ENCODE measurements at regions not wholly inside any gene's neighbourhood (a gene's known extent, or its start where the extent isn't known, plus 50 kb on each side); places are given as distances from the start of the nearest gene placed in this dataset.

GRCh38 chr6:145238787-145239186, 496.5 kb downstream of the EPM2A start:
- TF ChIP-seq EGR1 (IDR thresholded peaks at IDR 0.05) (no peak), NFIC (IDR thresholded peaks at IDR 0.05) (no peak), TEAD4 (IDR thresholded peaks at IDR 0.05) (no peak), CREB1 (IDR thresholded peaks at IDR 0.05; ENCODE audit: low read depth) (no peak), USF1 (IDR thresholded peaks at IDR 0.05) (no peak), RAD21 (IDR thresholded peaks at IDR 0.05; ENCODE audit: low read depth) (no peak), FOXM1 (IDR thresholded peaks at IDR 0.05; ENCODE audit: borderline replicate concordance, low read depth) (no peak), TAF1 (IDR thresholded peaks at IDR 0.05; ENCODE audit: low read depth) (no peak), MAX (IDR thresholded peaks at IDR 0.05) (no peak), TCF12 (IDR thresholded peaks at IDR 0.05; ENCODE audit: low read depth) (no peak)

DNA sequence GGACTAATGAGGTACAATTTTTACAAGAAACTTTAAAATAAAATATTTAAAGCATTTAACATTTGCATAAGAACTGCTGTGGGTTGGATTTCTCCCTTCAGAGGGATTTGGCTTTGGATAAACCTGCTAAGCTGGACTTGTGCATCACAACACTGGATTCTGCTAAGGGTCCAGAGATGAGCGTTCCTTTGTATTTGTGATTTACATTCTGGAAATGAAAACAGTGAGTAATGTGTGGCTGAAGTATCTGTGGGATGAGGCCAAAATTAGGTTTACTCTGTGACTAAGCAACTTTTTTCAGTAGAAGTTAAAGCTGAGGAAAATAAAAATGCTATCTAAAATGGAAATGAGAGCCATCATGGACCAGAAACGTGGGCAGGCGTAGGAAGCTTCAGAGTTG, 494.3 kb downstream of the EPM2A start:
- TF ChIP-seq CREB1 (IDR thresholded peaks at IDR 0.05; ENCODE audit: low read depth) (no peak), YY1 (IDR thresholded peaks at IDR 0.05; ENCODE audit: low read depth) (no peak), TEAD4 (IDR thresholded peaks at IDR 0.05) (no peak), TAF1 (IDR thresholded peaks at IDR 0.05; ENCODE audit: low read depth) (no peak), MAX (IDR thresholded peaks at IDR 0.05) (no peak), CEBPB (IDR thresholded peaks at IDR 0.05) (no peak), REST (IDR thresholded peaks at IDR 0.05; ENCODE audit: low read depth) (no peak), RAD21 (IDR thresholded peaks at IDR 0.05; ENCODE audit: low read depth) (no peak), NFIC (IDR thresholded peaks at IDR 0.05) (no peak), USF1 (IDR thresholded peaks at IDR 0.05) (no peak), EGR1 (IDR thresholded peaks at IDR 0.05) (no peak), EP300 (IDR thresholded peaks at IDR 0.05; ENCODE audit: borderline replicate concordance) (no peak), FOXM1 (IDR thresholded peaks at IDR 0.05; ENCODE audit: borderline replicate concordance, low read depth) (no peak), ZBTB7A (IDR thresholded peaks at IDR 0.05; ENCODE audit: low read depth) (no peak)

DNA sequence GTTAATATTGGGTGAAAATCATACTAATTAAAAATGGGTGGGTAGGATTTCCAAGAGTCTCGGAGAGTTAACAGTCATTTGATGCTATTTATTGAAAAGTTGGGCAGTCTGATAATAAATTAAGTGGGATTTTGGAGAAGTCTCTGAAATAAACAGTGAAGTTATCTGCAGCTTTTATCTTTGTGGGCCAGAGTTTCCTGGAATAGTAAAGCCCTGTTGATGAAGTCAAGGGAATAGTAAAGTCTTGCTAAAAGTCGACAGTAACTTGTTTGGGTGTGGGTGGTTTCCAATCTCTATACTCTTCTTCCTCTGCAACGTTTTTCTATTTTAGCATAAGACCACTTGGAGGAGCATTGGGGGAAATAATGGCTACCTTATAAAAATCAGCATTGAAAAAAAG, 493.6 kb downstream of the EPM2A start:
- TF ChIP-seq EP300 (IDR thresholded peaks at IDR 0.05; ENCODE audit: borderline replicate concordance) (no peak), ZBTB7A (IDR thresholded peaks at IDR 0.05; ENCODE audit: low read depth) (no peak), YY1 (IDR thresholded peaks at IDR 0.05; ENCODE audit: low read depth) (no peak), EGR1 (IDR thresholded peaks at IDR 0.05) (no peak), MAX (IDR thresholded peaks at IDR 0.05) (no peak), TEAD4 (IDR thresholded peaks at IDR 0.05) (no peak), TAF1 (IDR thresholded peaks at IDR 0.05; ENCODE audit: low read depth) (no peak), RAD21 (IDR thresholded peaks at IDR 0.05; ENCODE audit: low read depth) (no peak), FOXM1 (IDR thresholded peaks at IDR 0.05; ENCODE audit: borderline replicate concordance, low read depth) (no peak), USF1 (IDR thresholded peaks at IDR 0.05) (no peak)

- TF ChIP-seq TCF12 (IDR thresholded peaks at IDR 0.05; ENCODE audit: low read depth) (no peak), TEAD4 (IDR thresholded peaks at IDR 0.05) (no peak), NFIC (IDR thresholded peaks at IDR 0.05) (no peak), USF1 (IDR thresholded peaks at IDR 0.05) (no peak), CEBPB (IDR thresholded peaks at IDR 0.05) (no peak), ZBTB7A (IDR thresholded peaks at IDR 0.05; ENCODE audit: low read depth) (no peak), YY1 (IDR thresholded peaks at IDR 0.05; ENCODE audit: low read depth) (no peak), RAD21 (IDR thresholded peaks at IDR 0.05; ENCODE audit: low read depth) (no peak), CREB1 (IDR thresholded peaks at IDR 0.05; ENCODE audit: low read depth) (no peak)
Measured at GRCh38 chr6:145244349-145245100, 490.8 kb downstream of the EPM2A start.

GRCh38 chr6:145245119-145245518, 490.2 kb downstream of the EPM2A start:
- no peak for TF ChIP-seq FOXM1 (IDR thresholded peaks at IDR 0.05; ENCODE audit: borderline replicate concordance, low read depth)
- TF ChIP-seq ZBTB7A (IDR thresholded peaks at IDR 0.05; ENCODE audit: low read depth) = no peak
- no peak for TF ChIP-seq TAF1 (IDR thresholded peaks at IDR 0.05; ENCODE audit: low read depth)
- TF ChIP-seq EP300 (IDR thresholded peaks at IDR 0.05; ENCODE audit: borderline replicate concordance) = no peak
- TF ChIP-seq TCF12 (IDR thresholded peaks at IDR 0.05; ENCODE audit: low read depth) = no peak
- TF ChIP-seq RAD21 (IDR thresholded peaks at IDR 0.05; ENCODE audit: low read depth) = no peak
- TF ChIP-seq YY1 (IDR thresholded peaks at IDR 0.05; ENCODE audit: low read depth) = no peak
- TF ChIP-seq USF1 (IDR thresholded peaks at IDR 0.05) = no peak
- no peak for TF ChIP-seq TEAD4 (IDR thresholded peaks at IDR 0.05)
